ENCODE measurements at regions not wholly inside any gene's neighbourhood (a gene's known extent, or its start where the extent isn't known, plus 50 kb on each side); places are given as distances from the start of the nearest gene placed in this dataset.

DNA sequence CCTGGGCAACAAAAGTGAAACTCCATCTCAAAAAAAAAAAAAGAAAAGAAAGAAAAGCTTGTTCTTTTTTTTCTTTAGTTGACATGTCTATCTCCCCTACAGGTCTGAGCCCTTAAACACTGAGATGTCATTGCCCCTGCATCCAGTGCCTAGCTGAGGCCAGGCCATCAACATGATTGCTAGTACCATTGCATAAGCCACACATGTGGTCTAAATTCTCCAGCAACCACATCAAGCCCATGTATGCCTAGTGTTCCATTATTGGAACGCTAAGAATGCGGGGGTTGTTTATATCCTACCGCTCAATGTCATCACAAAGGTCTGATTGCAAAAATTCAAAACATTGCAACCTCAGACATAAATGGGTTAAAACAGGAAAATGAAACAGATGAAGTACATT lies 62.7 kb downstream of the NPTX2 start:
- no peak for DNase-seq
- H3K23ac ChIP-seq (ENCODE audit: low read length in 2 of 2): no peak overlapping the region
- 73% methylated on average over 2 of the region's 3 CpGs for WGBS

DNA sequence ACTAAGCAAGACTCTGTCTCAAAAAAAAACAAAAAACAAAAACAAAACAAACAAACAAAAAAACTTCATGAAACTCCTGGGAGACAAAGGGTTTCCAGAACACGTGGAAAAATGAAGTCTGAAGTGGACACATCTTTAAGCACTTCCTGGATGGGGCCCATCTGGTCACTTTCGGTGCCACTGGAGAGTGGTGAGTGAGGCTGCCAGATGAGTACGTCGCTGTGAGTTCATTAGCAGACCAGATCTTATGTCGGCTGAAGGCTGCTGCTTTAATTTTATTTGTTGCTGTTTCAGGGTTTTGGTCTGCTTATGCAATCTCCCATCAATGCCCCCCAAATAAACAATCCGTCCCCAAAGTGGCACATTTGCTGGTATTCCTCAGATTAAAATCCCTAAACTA lies 64.4 kb downstream of the NPTX2 start:
- H2AFZ ChIP-seq (ENCODE audit: low read depth, low read length): no peak overlapping the region
- no peak overlapping the region for H3K4me2 ChIP-seq (ENCODE audit: low read length, poor library complexity, severe bottlenecking)
- DNase-seq: no peak
- no peak overlapping the region for H3K14ac ChIP-seq (ENCODE audit: low read length in 2 of 2)
- H3K27me3 ChIP-seq (ENCODE audit: control insufficient read depth in 1 of 2, insufficient read depth in 1 of 2, low read length in 2 of 2): no peaks in the 10 kb centered on the region
- H4K91ac ChIP-seq (ENCODE audit: low read length): no peak overlapping the region
- peaks cover 11% of the 10 kb centered on the region for H3K9me3 ChIP-seq (ENCODE audit: control insufficient read depth, low read length)
- H2BK5ac ChIP-seq (ENCODE audit: low read depth, low read length, poor library complexity, severe bottlenecking): no peak overlapping the region
- H3K36me3 ChIP-seq (ENCODE audit: control insufficient read depth in 1 of 2, insufficient read depth in 2 of 2, low read depth in 1 of 2, low read length in 2 of 2): no peaks in the 10 kb centered on the region
- no peak overlapping the region for H3K4me3 ChIP-seq (ENCODE audit: insufficient read depth in 1 of 2, low read depth in 1 of 2, low read length in 2 of 2)
- no peak overlapping the region for H2BK15ac ChIP-seq (ENCODE audit: low read depth, poor library complexity, severe bottlenecking)
- H3K79me1 ChIP-seq (replicated peaks; ENCODE audit: low read length, poor library complexity, severe bottlenecking): no peaks in the 10 kb centered on the region
- H4K8ac ChIP-seq (ENCODE audit: low read length): no peak overlapping the region
- H3K27ac ChIP-seq (ENCODE audit: low read length, poor library complexity, severe bottlenecking): no peak overlapping the region
- H3K9ac ChIP-seq (ENCODE audit: low read length): no peak overlapping the region
- H3K4me1 ChIP-seq (ENCODE audit: control insufficient read depth, insufficient read depth, low read depth, low read length): no peaks in the 10 kb centered on the region
- H3K4ac ChIP-seq (ENCODE audit: low read depth in 1 of 2, low read length in 2 of 2): no peak overlapping the region
- no peak overlapping the region for H2AK5ac ChIP-seq (ENCODE audit: low read length, severe bottlenecking)
- no peak overlapping the region for H2BK12ac ChIP-seq (ENCODE audit: low read length in 2 of 2)
- no peak overlapping the region for H3K23ac ChIP-seq (ENCODE audit: low read length in 2 of 2)
- no peak overlapping the region for H2BK120ac ChIP-seq (ENCODE audit: low read depth, low read length)
- 62% methylated on average over 6 of the region's 6 CpGs for WGBS
- H3K18ac ChIP-seq (ENCODE audit: low read depth in 1 of 2, low read length in 2 of 2): no peak overlapping the region

More for the DNA sequence above, 62.7 kb downstream of the NPTX2 start:
- Histone ChIP-seq H2BK15ac (ENCODE audit: low read depth, poor library complexity, severe bottlenecking) (no peak overlapping the region), H3K9ac (ENCODE audit: low read length) (no peak overlapping the region), H3K36me3 (ENCODE audit: control insufficient read depth in 1 of 2, insufficient read depth in 2 of 2, low read depth in 1 of 2, low read length in 2 of 2) (no peaks in the 10 kb centered on the region), H4K91ac (ENCODE audit: low read length) (no peak overlapping the region), H3K4ac (ENCODE audit: low read depth in 1 of 2, low read length in 2 of 2) (no peak overlapping the region), H3K79me1 (replicated peaks; ENCODE audit: low read length, poor library complexity, severe bottlenecking) (no peaks in the 10 kb centered on the region), H4K8ac (ENCODE audit: low read length) (no peak overlapping the region), H3K4me1 (ENCODE audit: control insufficient read depth, insufficient read depth, low read depth, low read length) (no peaks in the 10 kb centered on the region), H2AFZ (ENCODE audit: low read depth, low read length) (no peak overlapping the region), H3K18ac (ENCODE audit: low read depth in 1 of 2, low read length in 2 of 2) (no peak overlapping the region), H2BK12ac (ENCODE audit: low read length in 2 of 2) (no peak overlapping the region), H2BK5ac (ENCODE audit: low read depth, low read length, poor library complexity, severe bottlenecking) (no peak overlapping the region), H3K27me3 (ENCODE audit: control insufficient read depth in 1 of 2, insufficient read depth in 1 of 2, low read length in 2 of 2) (no peaks in the 10 kb centered on the region), H3K4me3 (ENCODE audit: insufficient read depth in 1 of 2, low read depth in 1 of 2, low read length in 2 of 2) (no peak overlapping the region), H3K4me2 (ENCODE audit: low read length, poor library complexity, severe bottlenecking) (no peak overlapping the region), H3K27ac (ENCODE audit: low read length, poor library complexity, severe bottlenecking) (no peak overlapping the region), H2BK120ac (ENCODE audit: low read depth, low read length) (no peak overlapping the region), H3K9me3 (ENCODE audit: control insufficient read depth, low read length) (peaks cover 3% of the 10 kb centered on the region), H2AK5ac (ENCODE audit: low read length, severe bottlenecking) (no peak overlapping the region), H3K14ac (ENCODE audit: low read length in 2 of 2) (no peak overlapping the region)

DNA sequence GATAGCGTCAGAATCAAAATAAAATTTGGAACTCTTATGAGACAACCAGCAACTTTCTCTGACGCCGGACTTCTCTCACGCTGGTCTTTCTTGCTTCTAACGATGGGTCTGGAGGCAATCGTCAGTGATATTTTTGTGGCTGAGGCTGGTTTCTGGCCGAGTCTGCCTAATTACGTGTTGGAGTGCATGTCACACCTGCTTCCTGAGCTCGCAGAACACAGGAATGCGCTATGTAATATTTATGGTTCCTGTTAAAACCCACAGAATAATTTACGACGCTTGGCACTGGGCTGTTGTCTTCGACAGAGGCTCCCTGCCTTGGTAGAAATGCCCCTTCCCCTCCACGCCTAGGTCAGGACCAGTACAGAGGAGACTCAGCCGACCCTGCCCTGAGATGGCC lies 64.9 kb downstream of the NPTX2 start:
- no peak overlapping the region for H3K4me3 ChIP-seq (ENCODE audit: insufficient read depth in 1 of 2, low read depth in 1 of 2, low read length in 2 of 2)
- no peak overlapping the region for H3K18ac ChIP-seq (ENCODE audit: low read depth in 1 of 2, low read length in 2 of 2)
- peaks cover 11% of the 10 kb centered on the region for H3K9me3 ChIP-seq (ENCODE audit: control insufficient read depth, low read length)
- H3K23ac ChIP-seq (ENCODE audit: low read length in 2 of 2): no peak overlapping the region
- no peak overlapping the region for H3K9ac ChIP-seq (ENCODE audit: low read length)
- no peak for DNase-seq
- H3K27ac ChIP-seq (ENCODE audit: low read length, poor library complexity, severe bottlenecking): no peak overlapping the region
- H2AK5ac ChIP-seq (ENCODE audit: low read length, severe bottlenecking): no peak overlapping the region
- H2BK15ac ChIP-seq (ENCODE audit: low read depth, poor library complexity, severe bottlenecking): no peak overlapping the region
- no peak overlapping the region for H3K14ac ChIP-seq (ENCODE audit: low read length in 2 of 2)
- H4K91ac ChIP-seq (ENCODE audit: low read length): no peak overlapping the region
- no peaks in the 10 kb centered on the region for H3K36me3 ChIP-seq (ENCODE audit: control insufficient read depth in 1 of 2, insufficient read depth in 2 of 2, low read depth in 1 of 2, low read length in 2 of 2)
- no peak overlapping the region for H2BK12ac ChIP-seq (ENCODE audit: low read length in 2 of 2)
- H3K79me1 ChIP-seq (replicated peaks; ENCODE audit: low read length, poor library complexity, severe bottlenecking): no peaks in the 10 kb centered on the region
- H2BK120ac ChIP-seq (ENCODE audit: low read depth, low read length): no peak overlapping the region
- no peaks in the 10 kb centered on the region for H3K27me3 ChIP-seq (ENCODE audit: control insufficient read depth in 1 of 2, insufficient read depth in 1 of 2, low read length in 2 of 2)
- no peak overlapping the region for H3K4ac ChIP-seq (ENCODE audit: low read depth in 1 of 2, low read length in 2 of 2)
- H2BK5ac ChIP-seq (ENCODE audit: low read depth, low read length, poor library complexity, severe bottlenecking): no peak overlapping the region
- H4K8ac ChIP-seq (ENCODE audit: low read length): no peak overlapping the region
- H2AFZ ChIP-seq (ENCODE audit: low read depth, low read length): no peak overlapping the region
- WGBS: 83% methylated on average over 15 of the region's 15 CpGs
- no peaks in the 10 kb centered on the region for H3K4me1 ChIP-seq (ENCODE audit: control insufficient read depth, insufficient read depth, low read depth, low read length)
- H3K4me2 ChIP-seq (ENCODE audit: low read length, poor library complexity, severe bottlenecking): no peak overlapping the region

DNA sequence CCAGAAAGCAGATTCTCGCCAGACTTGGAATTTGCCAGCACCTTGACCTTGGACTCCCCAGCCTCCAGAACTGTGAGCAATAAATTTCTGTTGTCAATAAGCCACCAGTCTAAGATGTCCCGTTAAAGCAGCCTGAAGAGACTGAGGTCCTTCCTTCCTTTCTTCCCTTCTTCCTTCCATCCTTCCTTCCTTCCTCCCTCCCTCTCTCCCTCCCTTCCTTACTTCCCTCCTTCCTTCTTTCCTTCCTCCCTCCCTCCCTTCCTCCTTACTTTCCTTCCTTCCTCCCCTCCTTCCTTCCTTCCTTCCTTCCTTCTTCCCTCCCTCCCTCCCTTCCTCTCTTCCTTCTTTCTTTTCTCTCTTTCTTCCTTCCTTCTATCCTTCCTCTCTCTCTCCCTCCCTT lies 66.4 kb downstream of the NPTX2 start:
- no peak overlapping the region for H2AK5ac ChIP-seq (ENCODE audit: low read length, severe bottlenecking)
- no peak overlapping the region for H2BK120ac ChIP-seq (ENCODE audit: low read depth, low read length)
- H4K91ac ChIP-seq (ENCODE audit: low read length): no peak overlapping the region
- H3K27ac ChIP-seq (ENCODE audit: low read length, poor library complexity, severe bottlenecking): no peak overlapping the region
- no peaks in the 10 kb centered on the region for H3K79me1 ChIP-seq (replicated peaks; ENCODE audit: low read length, poor library complexity, severe bottlenecking)
- no peak overlapping the region for H3K9ac ChIP-seq (ENCODE audit: low read length)
- H3K4ac ChIP-seq (ENCODE audit: low read depth in 1 of 2, low read length in 2 of 2): no peak overlapping the region
- peaks cover 11% of the 10 kb centered on the region for H3K9me3 ChIP-seq (ENCODE audit: control insufficient read depth, low read length)
- H2BK15ac ChIP-seq (ENCODE audit: low read depth, poor library complexity, severe bottlenecking): no peak overlapping the region
- H3K14ac ChIP-seq (ENCODE audit: low read length in 2 of 2): no peak overlapping the region
- H3K18ac ChIP-seq (ENCODE audit: low read depth in 1 of 2, low read length in 2 of 2): no peak overlapping the region
- H3K4me3 ChIP-seq (ENCODE audit: insufficient read depth in 1 of 2, low read depth in 1 of 2, low read length in 2 of 2): no peak overlapping the region
- no peak for DNase-seq
- H2BK12ac ChIP-seq (ENCODE audit: low read length in 2 of 2): no peak overlapping the region
- H4K8ac ChIP-seq (ENCODE audit: low read length): no peak overlapping the region
- no peaks in the 10 kb centered on the region for H3K27me3 ChIP-seq (ENCODE audit: control insufficient read depth in 1 of 2, insufficient read depth in 1 of 2, low read length in 2 of 2)
- H3K4me1 ChIP-seq (ENCODE audit: control insufficient read depth, insufficient read depth, low read depth, low read length): no peaks in the 10 kb centered on the region
- WGBS: 58% methylated on average over 2 of the region's 2 CpGs
- no peak overlapping the region for H2BK5ac ChIP-seq (ENCODE audit: low read depth, low read length, poor library complexity, severe bottlenecking)
- H3K36me3 ChIP-seq (ENCODE audit: control insufficient read depth in 1 of 2, insufficient read depth in 2 of 2, low read depth in 1 of 2, low read length in 2 of 2): no peaks in the 10 kb centered on the region
- no peak overlapping the region for H3K4me2 ChIP-seq (ENCODE audit: low read length, poor library complexity, severe bottlenecking)
- H3K23ac ChIP-seq (ENCODE audit: low read length in 2 of 2): no peak overlapping the region
- H2AFZ ChIP-seq (ENCODE audit: low read depth, low read length): no peak overlapping the region

All from mesenchymal stem cell (in vitro differentiated cells and primary cell).